ENCODE measurements at regions not wholly inside any gene's neighbourhood (a gene's known extent, or its start where the extent isn't known, plus 50 kb on each side); places are given as distances from the start of the nearest gene placed in this dataset.

GRCh38 chr13:47421525-47421924, 524.7 kb upstream of the HTR2A start:
- no peak for DNase-seq

- no peak for DNase-seq
Measured at GRCh38 chr13:47420568-47420967, 523.7 kb upstream of the HTR2A start.

DNA sequence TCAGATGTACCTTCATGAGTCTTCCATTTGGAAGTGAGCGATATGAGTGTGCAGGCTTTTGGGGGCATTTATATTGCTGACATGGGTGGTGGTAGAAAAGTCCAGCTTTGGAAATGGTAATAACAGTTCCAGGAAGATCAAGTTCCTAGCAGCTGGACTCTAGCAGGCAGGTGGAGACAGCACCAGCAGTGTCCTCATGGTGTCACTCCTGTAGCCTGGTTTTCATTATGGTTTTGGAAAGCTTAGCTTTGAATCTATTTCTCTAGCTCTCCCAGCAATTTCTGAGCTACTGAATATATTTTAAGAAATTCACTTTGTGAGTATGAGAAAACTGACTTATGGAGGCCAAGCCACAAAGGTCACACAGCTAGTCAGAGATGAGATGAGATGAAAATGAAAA, 523.2 kb upstream of the HTR2A start:
- no peak for DNase-seq

DNA sequence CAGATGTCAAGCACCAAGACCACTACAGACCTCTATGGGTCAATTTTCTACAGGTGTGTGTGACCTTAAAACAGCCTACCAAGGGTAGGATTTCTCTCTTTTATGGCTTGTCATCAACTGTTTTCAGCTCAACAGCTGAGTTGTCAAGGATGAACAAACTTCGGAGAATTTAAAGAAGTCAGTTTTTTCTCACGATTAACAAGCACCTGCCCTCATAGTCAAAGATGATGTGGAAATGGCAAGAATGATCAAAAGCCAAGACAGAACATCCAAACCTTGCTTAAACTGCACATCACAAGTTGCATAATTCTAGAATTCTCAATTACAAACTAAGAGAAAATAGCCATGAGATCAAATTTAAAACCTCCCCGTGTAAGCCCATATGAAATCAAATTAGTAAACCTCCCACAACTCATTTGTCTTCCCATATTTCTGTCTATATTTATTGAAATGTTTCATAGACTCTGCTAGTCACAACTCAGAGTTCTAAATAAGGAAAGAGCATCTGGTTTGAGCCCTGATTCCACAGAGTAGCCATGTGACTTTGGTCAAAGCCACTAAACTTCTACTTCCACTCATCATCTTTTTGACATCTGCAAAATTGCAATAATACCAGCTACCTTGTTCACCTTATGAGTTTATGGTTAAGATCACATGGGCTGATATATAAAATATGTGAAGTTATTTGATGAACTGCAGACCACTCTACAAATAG, 521.5 kb upstream of the HTR2A start:
- DNase-seq: no peak

DNA sequence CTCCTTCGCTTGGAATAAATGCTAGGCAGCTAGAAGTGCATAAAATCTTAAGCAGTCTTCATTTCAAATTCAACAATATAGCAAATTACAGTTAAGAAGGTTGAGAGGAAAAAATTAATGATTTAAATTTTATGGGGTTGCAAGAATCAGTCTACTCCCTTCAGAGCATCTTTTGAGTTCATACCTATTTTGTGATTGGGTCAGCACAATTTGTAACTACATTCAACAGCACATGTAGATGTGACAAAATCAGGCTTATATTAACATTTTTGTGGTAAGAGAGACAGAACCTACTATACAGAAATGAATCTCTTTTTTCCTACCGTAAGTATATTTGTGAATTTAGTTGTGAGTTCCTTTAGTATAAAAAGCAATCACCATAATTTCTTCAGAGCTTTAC, 520.6 kb upstream of the HTR2A start:
- no peak for DNase-seq

DNA sequence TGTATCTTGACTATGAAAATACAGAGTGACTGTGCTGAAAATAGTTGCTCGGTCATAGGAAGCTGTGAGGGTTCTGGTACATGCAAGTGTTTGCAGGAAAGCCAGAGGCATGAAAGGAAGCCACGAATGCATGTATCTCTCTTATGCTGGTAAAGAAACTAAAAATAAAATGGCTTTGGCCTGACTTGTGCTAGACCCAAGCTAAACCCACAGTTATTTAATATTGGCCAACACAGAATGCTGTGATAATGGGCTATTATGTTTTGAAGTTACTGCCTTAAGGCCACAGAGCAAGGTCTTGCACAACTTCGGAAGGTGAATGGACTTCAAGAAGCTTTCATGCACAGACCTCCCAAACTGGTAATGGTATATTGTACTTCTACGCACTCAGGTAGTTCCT, 518.2 kb upstream of the HTR2A start:
- DNase-seq: no peak

DNA sequence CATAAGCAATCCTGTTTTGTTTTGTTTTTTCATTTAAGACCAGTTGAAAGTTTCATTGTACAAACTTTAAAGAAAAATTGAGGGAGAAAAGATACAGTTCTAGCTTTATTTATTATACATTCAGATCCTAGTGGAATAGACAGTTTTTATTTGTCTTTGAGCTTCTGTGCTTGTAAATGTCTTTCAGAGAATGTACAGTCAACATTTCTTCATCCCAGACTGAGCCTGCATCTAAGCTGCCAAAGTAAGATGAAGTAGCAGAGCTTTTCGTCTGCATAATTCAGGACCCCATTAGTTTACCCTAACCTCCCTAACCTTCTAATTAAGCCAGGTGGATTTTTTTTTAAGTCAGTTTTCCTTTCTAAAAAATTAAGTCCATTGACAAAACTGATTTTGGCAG, 516.7 kb upstream of the HTR2A start:
- DNase-seq: no peak

- DNase-seq: no peak
Measured at GRCh38 chr13:47413112-47413511, 516.3 kb upstream of the HTR2A start.

DNA sequence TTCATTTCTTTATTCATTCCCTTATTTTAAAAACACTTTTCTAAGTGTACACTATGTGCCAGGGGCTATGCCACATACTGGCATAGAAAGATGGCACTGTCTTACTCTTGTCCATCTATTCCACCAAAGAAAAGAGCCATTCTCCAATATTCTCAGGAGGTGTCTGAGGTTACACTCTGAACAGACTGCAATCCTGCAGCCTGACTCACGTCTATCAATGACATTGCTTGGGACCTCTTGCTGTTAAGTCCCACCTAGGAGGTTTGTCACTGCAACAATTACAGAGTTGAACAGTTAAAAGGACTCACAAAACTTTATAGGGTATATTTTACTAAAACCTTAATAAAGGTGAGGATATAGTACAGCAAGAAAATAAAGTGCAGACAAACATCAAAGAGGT, 512.9 kb upstream of the HTR2A start:
- no peak for DNase-seq

- no peak for DNase-seq
Measured at GRCh38 chr13:47408546-47409319, 511.9 kb upstream of the HTR2A start.

GRCh38 chr13:47407808-47408207, 511.0 kb upstream of the HTR2A start:
- DNase-seq: no peak

- no peak for DNase-seq
Measured at GRCh38 chr13:47399599-47399998, 502.7 kb upstream of the HTR2A start.

GRCh38 chr13:47397739-47398138, 500.9 kb upstream of the HTR2A start:
- no peak for DNase-seq

DNA sequence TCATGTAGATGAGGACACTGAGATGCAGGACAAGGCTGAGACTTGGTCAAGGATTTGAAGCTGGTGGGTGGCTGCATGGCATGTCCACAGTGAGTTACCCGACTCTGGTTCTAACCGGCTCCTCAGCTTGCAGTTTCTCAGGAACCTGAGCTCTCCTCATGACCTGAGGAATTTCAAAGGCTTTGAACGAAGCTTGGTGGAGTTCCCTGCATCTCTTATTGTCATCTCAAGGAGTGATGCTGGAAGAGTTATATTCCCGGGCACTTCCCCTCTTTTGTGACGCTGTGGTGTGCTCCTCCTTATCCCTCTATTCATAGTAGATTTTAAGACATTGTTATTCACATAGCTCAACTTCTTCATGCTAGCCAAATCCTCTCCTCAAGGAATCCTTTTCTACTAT, 500.1 kb upstream of the HTR2A start:
- DNase-seq: no peak

GRCh38 chr13:47374741-47375140, 477.9 kb upstream of the HTR2A start:
- DNase-seq: no peak

- no peak for DNase-seq
Measured at GRCh38 chr13:47372751-47373150, 475.9 kb upstream of the HTR2A start.

DNA sequence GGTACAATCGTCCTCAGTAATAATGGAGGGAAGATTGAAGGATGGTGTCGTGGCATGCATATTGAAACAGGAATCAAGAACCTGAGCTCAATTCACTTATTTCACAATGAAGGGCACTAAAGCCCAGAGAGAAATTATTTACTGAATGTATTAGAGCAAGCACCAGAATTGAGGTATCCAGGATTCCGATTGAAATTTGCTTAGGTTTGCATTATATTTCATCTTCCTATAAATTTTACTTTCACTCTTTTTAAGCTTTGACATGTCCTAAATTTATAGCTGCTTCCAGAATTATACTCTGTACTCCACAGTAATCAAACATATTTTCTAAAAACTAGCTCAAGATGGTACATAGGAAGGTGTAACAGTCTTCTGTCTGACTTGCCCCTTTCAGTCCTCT, 454.9 kb upstream of the HTR2A start:
- DNase-seq: no peak

GRCh38 chr13:47350334-47351124, 453.7 kb upstream of the HTR2A start:
- DNase-seq: no peak

GRCh38 chr13:47349211-47349610, 452.4 kb upstream of the HTR2A start:
- no peak for DNase-seq

- DNase-seq: no peak
Measured at GRCh38 chr13:47337781-47338507, 441.1 kb upstream of the HTR2A start.

GRCh38 chr13:47334173-47334572, 437.3 kb upstream of the HTR2A start:
- no peak for DNase-seq

GRCh38 chr13:47332149-47332548, 435.3 kb upstream of the HTR2A start:
- DNase-seq: no peak

GRCh38 chr13:47330031-47330430, 433.2 kb upstream of the HTR2A start:
- DNase-seq: no peak

Measured in SIG-M5 (cell line).